K562 (cell line): ENCODE measurements at regions not wholly inside any gene's neighbourhood (a gene's known extent, or its start where the extent isn't known, plus 50 kb on each side); places are given as distances from the start of the nearest gene placed in this dataset.

Experiments used
- ATAC-seq: fragments of 200-7000 bp; cut with Tn5 transposase; 3 replicates; pipeline ENCODE4 v1.9.1; 2020; ENCODE audit warnings: moderate library complexity
- BruUV-seq: library from RNA; stranded (reverse); fragments of 400-500 nt; replicated peaks from 2 replicates; lab custom pipeline; 2021; lab: Mats Ljungman, UMichigan
- CTCF ChIA-PET: fragments of 300-600 bp; formaldehyde crosslinking; extraction: SDS; loops from one replicate; lab custom pipeline; 2021; ENCODE audit warnings: low intra/inter-chr PET ratio; lab: Yijun Ruan, JAX
- POLR2A ChIA-PET: fragments of 300-600, 350-650 bp; sonication (Branson Sonifier 250); formaldehyde crosslinking; extraction: SDS; loops from one replicate; lab custom pipeline; 2021; ENCODE audit warnings: antibody characterized with exemption, inconsistent platforms; lab: Yijun Ruan, JAX
- DNase-seq, 4 experiments: peaks; one replicate each; pipeline versions ENCODE4 v3.0.0 to v3.0.0-alpha.2; 2011 to 2018; ENCODE audit warnings: low spot score in 3 of 4, mixed read lengths in 3 of 4; ENCODE audit errors: extremely low read depth in 1 of 4
- FAIRE-seq: peaks from 2 replicates; lab custom pipeline; 2011; peaks lifted over from hg19 to GRCh38; lab: Jason Lieb, UNC
- H2AFZ ChIP-seq: 2 replicates; pipeline ENCODE4 v1.6.0; 2011; ENCODE audit warnings: low read depth, low read length, control low read depth, inconsistent platforms
- H3K27ac ChIP-seq: fragments of 200-600 bp; 3 replicates; pipeline ENCODE4 v1.8.0; 2011; ENCODE audit warnings: low read depth, mild to moderate bottlenecking, control low read depth, inconsistent platforms, low read length, moderate library complexity, mixed read lengths; ENCODE audit errors: extremely low read depth
- H3K27me3 ChIP-seq, 2 experiments: fragments of 300-600 bp in 1 of 2; 2 replicates in 1 of 2; 3 replicates in 1 of 2; pipeline versions ENCODE4 v1.6.0 to v1.8.0; 2011; ENCODE audit warnings: inconsistent platforms in 2 of 2, low read length in 2 of 2, mild to moderate bottlenecking in 1 of 2, mixed read lengths in 1 of 2, moderate library complexity in 1 of 2; ENCODE audit not compliant: control insufficient read depth in 2 of 2, insufficient read depth in 2 of 2
- H3K36me3 ChIP-seq: fragments of 300-600 bp; 3 replicates; pipeline ENCODE4 v1.8.0; 2011; ENCODE audit warnings: mild to moderate bottlenecking, low read length, inconsistent platforms; ENCODE audit not compliant: control insufficient read depth, insufficient read depth
- H3K4me1 ChIP-seq, 2 experiments: fragments of 200-600 bp in 1 of 2; replicated peaks in 1 of 2; 2 replicates in 1 of 2; 3 replicates in 1 of 2; pipeline versions ENCODE4 v1.5.1 to v1.8.0; 2011; ENCODE audit warnings: inconsistent platforms in 2 of 2, low read length in 2 of 2, mild to moderate bottlenecking in 1 of 2, mixed read lengths in 1 of 2, moderate library complexity in 1 of 2; ENCODE audit not compliant: control insufficient read depth in 2 of 2, insufficient read depth in 2 of 2
- H3K4me2 ChIP-seq: 2 replicates; pipeline ENCODE4 v1.6.1; 2011; ENCODE audit warnings: low read length, control low read depth, inconsistent platforms, mixed read lengths; ENCODE audit not compliant: insufficient read depth
- H3K4me3 ChIP-seq: fragments of 200-600 bp; sonication (generic), shearing (Covaris generic); 2 replicates; pipeline ENCODE4 v1.5.1; 2016; ENCODE audit warnings: control low read depth, inconsistent platforms
- H3K79me2 ChIP-seq: fragments of 200-600 bp; 3 replicates; pipeline ENCODE4 v1.8.0; 2011; ENCODE audit warnings: low read length, inconsistent platforms; ENCODE audit not compliant: control insufficient read depth, insufficient read depth
- H3K9ac ChIP-seq, 2 experiments: 2 replicates each; pipeline versions ENCODE4 v1.6.0 to v1.6.1; 2011; ENCODE audit warnings: low read depth in 2 of 2, low read length in 2 of 2, control low read depth in 1 of 2, inconsistent platforms in 1 of 2, mild to moderate bottlenecking in 1 of 2, mixed read lengths in 1 of 2; ENCODE audit not compliant: insufficient read depth in 1 of 2
- H3K9me1 ChIP-seq: one replicate; pipeline ENCODE4 v1.6.0; 2011; ENCODE audit warnings: inconsistent platforms, mild to moderate bottlenecking, low read length, moderate library complexity; ENCODE audit not compliant: control insufficient read depth, insufficient read depth
- H3K9me3 ChIP-seq: replicated peaks from 2 replicates; pipeline ENCODE4 v1.5.1; 2011; ENCODE audit warnings: low read depth, low read length, inconsistent platforms; ENCODE audit not compliant: control insufficient read depth, insufficient read depth
- H4K20me1 ChIP-seq: replicated peaks from 2 replicates; pipeline ENCODE4 v1.6.1; 2011; ENCODE audit warnings: low read length, inconsistent platforms, mixed read lengths; ENCODE audit not compliant: control insufficient read depth, insufficient read depth
- GATAD2B ChIP-seq: fragments of 450-650 bp; IDR thresholded peaks from 2 replicates; pipeline ENCODE4 v1.6.1; 2017; ENCODE audit warnings: mild to moderate bottlenecking, borderline replicate concordance
- GTF2E2 ChIP-seq: fragments of 200-800 bp; sonication (Bioruptor generic); IDR thresholded peaks from 2 replicates; pipeline ENCODE4 v1.6.1; 2016; ENCODE audit warnings: missing genetic modification characterization, missing compliant biosample characterization
- KDM5B ChIP-seq: fragments of 200-600 bp; sonication (generic); IDR thresholded peaks from 2 replicates; pipeline ENCODE4 v1.6.1; 2012; ENCODE audit warnings: low read depth, mild to moderate bottlenecking, moderate library complexity, low read length, control low read depth, inconsistent platforms; ENCODE audit not compliant: insufficient replicate concordance
- MCM2 ChIP-seq: fragments of 450-650 bp; IDR thresholded peaks from 2 replicates; pipeline ENCODE4 v1.6.1; 2017; ENCODE audit warnings: low read depth, mild to moderate bottlenecking
- MCM5 ChIP-seq: fragments of 450-650 bp; IDR thresholded peaks from 2 replicates; pipeline ENCODE4 v1.6.1; 2016; ENCODE audit warnings: low read depth
- NCOA4 ChIP-seq: fragments of 450-650 bp; IDR thresholded peaks from 2 replicates; pipeline ENCODE4 v1.6.1; 2018; ENCODE audit warnings: mild to moderate bottlenecking; ENCODE audit not compliant: partially characterized antibody
- PCBP2 ChIP-seq: fragments of 200-400 bp; formaldehyde crosslinking; IDR thresholded peaks from 2 replicates; pipeline ENCODE4 v1.6.1; 2018; ENCODE audit warnings: low read length, low read depth, mild to moderate bottlenecking, moderate library complexity; ENCODE audit not compliant: poor library complexity, severe bottlenecking
- POLR2AphosphoS2 ChIP-seq: IDR thresholded peaks from 2 replicates; pipeline ENCODE4 v1.6.1; 2012; ENCODE audit warnings: low read length, improper control_type of control experiment
- RBM39 ChIP-seq: fragments of 200-400 bp; formaldehyde crosslinking; optimal IDR thresholded peaks from 2 replicates; pipeline ENCODE3; 2018; ENCODE audit warnings: low read depth, low read length
- SMARCA5 ChIP-seq: fragments of 450-650 bp; IDR thresholded peaks from 2 replicates; pipeline ENCODE4 v1.6.1; 2016
- SRSF3 ChIP-seq: fragments of 200-400 bp; formaldehyde crosslinking; IDR thresholded peaks from 2 replicates; pipeline ENCODE4 v1.6.1; 2016; ENCODE audit warnings: mild to moderate bottlenecking, low read length, moderate library complexity; ENCODE audit not compliant: insufficient read depth
- XRCC4 ChIP-seq: IDR thresholded peaks from one replicate; pipeline ENCODE4 v1.6.1; 2011; ENCODE audit not compliant: insufficient read depth, insufficient read length; ENCODE audit errors: extremely low read depth
- ZHX1 ChIP-seq: fragments of 150-350 bp; conservative IDR thresholded peaks from 2 replicates; pipeline ENCODE4 v1.6.1; 2014; ENCODE audit warnings: low read length
- ZKSCAN8 ChIP-seq: fragments of 200-800 bp; sonication (Bioruptor generic); IDR thresholded peaks from 2 replicates; pipeline ENCODE4 v1.6.1; 2016; ENCODE audit warnings: missing genetic modification characterization, missing compliant biosample characterization
- ZNF583 ChIP-seq: fragments of 250-450 bp; sonication (Bioruptor Pico); IDR thresholded peaks from 2 replicates; pipeline ENCODE4 v1.4.0; 2020
- ZZZ3 ChIP-seq: fragments of 450-650 bp; IDR thresholded peaks from 2 replicates; pipeline ENCODE4 v1.6.1; 2016; ENCODE audit warnings: antibody characterized with exemption, mild to moderate bottlenecking, moderate library complexity
- WGBS: fragments of 100-300 bp; shearing (Covaris generic); methylation state at CpG from one replicate; pipeline ENCODE4 v1.1.6; 2016; ENCODE audit warnings: low coverage, mixed read lengths; ENCODE audit not compliant: insufficient coverage; ENCODE audit errors: missing lambda C conversion rate; 5-methylcytosine and 5-hydroxymethylcytosine counted together
- in situ Hi-C: fragments of 300-500 bp; cut with MboI; formaldehyde crosslinking; loops from 4 replicates; pipeline ENCODE4 v1.15.0; 2018; ENCODE audit warnings: inconsistent platforms, mixed read lengths
- intact Hi-C: fragments of 100-400 bp; cut with micrococcal nuclease; formaldehyde crosslinking; loops from 2 replicates; pipeline ENCODE4 v1.14.2; 2022
- TF ChIP-seq, protein P1 (sequence below): fragments of 250-450 bp; sonication (Bioruptor Pico); IDR thresholded peaks from 2 replicates; pipeline ENCODE4 v1.4.0; 2020; ENCODE audit warnings: borderline replicate concordance

GRCh38 chr20:6703047-6703446, 64.4 kb upstream of the BMP2 start:
- Histone ChIP-seq H3K9me3 (no peaks in the 10 kb centered on the region), H3K36me3 (no peaks in the 10 kb centered on the region), H3K9me1 (no peaks in the 10 kb centered on the region), H3K4me2 (no peak overlapping the region), H4K20me1 (no peaks in the 10 kb centered on the region), H3K79me2 (no peaks in the 10 kb centered on the region), H3K27me3 (no peaks in the 10 kb centered on the region), H3K9ac (no peak overlapping the region), H3K27ac (no peak overlapping the region), H3K4me3 (no peak overlapping the region), H2AFZ (no peak overlapping the region), H3K4me1 (no peaks in the 10 kb centered on the region)
- TF ChIP-seq POLR2AphosphoS2 = no peak
- TF ChIP-seq RBM39 = no peak
- TF ChIP-seq ZHX1 = no peak
- TF ChIP-seq PCBP2 = no peak
- TF ChIP-seq SRSF3 = no peak
- TF ChIP-seq SMARCA5 = no peak
- TF ChIP-seq, protein P1, sequence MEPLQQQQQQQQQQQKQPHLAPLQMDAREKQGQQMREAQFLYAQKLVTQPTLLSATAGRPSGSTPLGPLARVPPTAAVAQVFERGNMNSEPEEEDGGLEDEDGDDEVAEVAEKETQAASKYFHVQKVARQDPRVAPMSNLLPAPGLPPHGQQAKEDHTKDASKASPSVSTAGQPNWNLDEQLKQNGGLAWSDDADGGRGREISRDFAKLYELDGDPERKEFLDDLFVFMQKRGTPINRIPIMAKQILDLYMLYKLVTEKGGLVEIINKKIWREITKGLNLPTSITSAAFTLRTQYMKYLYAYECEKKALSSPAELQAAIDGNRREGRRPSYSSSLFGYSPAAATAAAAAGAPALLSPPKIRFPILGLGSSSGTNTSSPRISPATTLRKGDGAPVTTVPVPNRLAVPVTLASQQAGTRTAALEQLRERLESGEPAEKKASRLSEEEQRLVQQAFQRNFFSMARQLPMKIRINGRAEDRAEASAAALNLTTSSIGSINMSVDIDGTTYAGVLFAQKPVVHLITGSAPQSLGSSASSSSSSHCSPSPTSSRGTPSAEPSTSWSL = no peak
- TF ChIP-seq MCM5 = no peak
- no peak for TF ChIP-seq ZKSCAN8 (CRISPR knock-in tag)
- no peak for TF ChIP-seq MCM2
- no peak for TF ChIP-seq ZNF583 (CRISPR knock-in tag)
- TF ChIP-seq ZZZ3 = no peak
- no peak for TF ChIP-seq NCOA4
- no peak for TF ChIP-seq KDM5B
- no peak for TF ChIP-seq GATAD2B
- no peak for TF ChIP-seq XRCC4
- TF ChIP-seq GTF2E2 (tag) = no peak
- ChIA-PET CTCF (no interaction called here), POLR2A (no interaction called here)
- no peak for ATAC-seq
- BruUV-seq = no TSS peak
- intact Hi-C loops = no loop called here
- no peak for DNase-seq
- no peak for FAIRE-seq
- in situ Hi-C loops = no loop called here
- 0% methylated on average over 3 of the region's 3 CpGs for WGBS
